Stimulated activated CD4-positive, alpha-beta T cell treated with anti-CD3 and anti-CD28 coated beads, Interleukin-1b, Interleukin-23, amount 100 ng/mL, for 4 hours (primary cell): ENCODE measurements at regions not wholly inside any gene's neighbourhood (a gene's known extent, or its start where the extent isn't known, plus 50 kb on each side); places are given as distances from the start of the nearest gene placed in this dataset.

Experiments
- DNase-seq, 2 donors: peaks; one replicate each; pipeline ENCODE4 v3.0.0-alpha.2; 2020; ENCODE audit warnings: low read depth in 2 of 2

DNA sequence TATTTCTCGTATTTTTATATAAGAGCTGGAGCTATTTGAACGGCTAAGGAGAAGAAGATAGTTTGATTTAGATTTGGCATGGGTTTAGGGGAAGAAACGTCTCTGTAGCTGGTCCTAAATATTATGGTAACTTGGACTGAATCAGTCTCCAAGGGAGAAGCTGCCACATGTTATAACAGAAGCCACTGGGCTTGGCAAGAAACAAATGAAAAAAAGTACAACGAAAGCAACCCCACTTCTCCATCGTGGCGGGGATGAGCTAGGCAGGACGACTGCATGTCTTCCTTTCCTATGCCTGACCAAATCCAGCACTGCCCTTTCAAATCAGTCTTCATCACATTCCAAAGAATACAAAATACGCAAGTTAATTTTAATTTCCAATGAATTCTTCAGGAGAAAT lies 196.7 kb upstream of the KLF14 start:
- no peak for DNase-seq

DNA sequence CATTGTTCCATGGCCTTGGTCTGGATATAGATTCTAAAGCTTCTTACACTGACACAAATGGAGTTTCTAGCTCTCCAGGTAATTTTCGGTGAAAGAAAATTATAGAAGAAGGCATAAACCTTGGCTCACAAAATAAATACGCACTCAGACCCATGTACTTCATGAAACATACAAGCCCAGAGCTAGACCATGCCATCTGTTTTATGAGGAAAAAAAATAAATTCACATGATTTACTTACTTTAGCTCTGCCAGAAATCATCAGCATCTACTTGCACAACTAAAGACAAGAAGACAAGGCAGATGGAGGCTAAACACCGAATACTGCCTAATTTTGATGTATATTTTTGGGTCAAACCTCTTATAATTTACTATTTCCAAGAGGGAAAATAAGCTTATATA lies 197.4 kb upstream of the KLF14 start:
- DNase-seq = no peak

DNA sequence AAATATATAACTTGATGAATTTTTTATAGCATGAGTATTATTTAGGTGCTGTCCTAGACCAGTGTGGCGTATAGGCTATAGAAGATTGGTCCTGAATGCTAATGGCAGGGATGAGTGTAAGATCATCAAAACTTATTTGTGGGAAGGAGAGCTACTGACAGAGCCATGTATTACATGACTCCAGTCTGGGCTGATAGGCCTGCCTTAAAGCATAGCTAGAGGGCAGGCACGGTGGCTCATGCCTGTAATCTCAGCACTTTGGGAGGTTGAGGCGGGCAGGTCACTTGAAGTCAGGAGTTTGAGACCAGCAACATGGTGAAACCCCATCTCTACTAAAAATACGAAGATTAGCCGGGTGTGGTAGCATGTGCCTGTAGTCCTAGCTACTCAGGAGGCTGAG lies 198.1 kb upstream of the KLF14 start:
- no peak for DNase-seq

DNA sequence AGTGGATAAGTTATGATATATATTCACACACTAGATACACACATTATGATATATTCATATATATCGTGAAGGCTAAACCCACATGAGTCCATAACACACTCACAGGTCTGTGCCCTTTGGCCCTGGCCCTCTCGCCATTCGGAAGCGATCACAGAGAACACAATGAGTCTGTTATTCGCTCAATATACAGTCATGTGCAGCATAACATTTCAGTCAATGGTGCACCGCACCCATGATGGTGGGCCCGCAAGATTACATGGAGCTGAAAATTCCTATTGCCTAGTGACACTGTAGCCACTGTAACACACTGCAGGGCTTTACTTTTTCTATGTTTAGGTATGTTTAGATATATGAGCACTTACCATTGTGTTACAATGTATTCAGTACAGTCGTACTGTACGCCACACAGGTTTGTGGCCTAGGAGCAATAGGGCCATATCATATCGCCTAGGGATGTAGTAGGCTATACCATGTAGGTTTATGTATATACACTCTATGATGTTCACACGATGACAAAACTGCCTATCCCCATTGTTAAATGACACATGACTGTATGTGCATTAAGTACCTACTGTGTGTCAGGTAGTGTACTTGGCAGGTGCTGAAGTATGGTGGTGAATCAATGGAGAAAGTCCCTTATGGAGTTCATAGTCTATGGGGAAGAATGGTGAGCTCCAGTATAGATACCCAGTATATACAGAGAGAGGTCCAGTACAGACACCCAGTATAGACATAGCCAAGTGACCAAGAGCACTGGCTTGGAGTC lies 198.8 kb upstream of the KLF14 start:
- DNase-seq = no peak

DNA sequence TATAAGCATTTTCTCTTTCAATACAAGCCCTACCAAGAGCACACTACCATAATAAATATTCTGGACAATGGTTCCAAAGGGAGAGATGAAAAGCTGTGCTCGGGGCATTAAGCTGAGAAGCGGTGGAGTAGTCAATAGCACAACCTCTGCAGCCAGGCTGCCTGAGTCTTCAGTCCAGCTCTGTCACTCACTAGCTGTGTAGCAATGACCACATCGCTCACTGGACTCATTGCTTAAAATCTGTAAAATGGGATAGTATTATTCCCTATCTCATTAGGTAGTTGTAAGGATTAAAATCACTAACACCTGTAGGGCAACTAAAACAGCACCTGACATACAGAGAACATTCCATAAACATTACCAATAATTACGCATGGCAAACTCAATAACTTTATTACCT lies 199.9 kb upstream of the KLF14 start:
- DNase-seq = no peak

DNA sequence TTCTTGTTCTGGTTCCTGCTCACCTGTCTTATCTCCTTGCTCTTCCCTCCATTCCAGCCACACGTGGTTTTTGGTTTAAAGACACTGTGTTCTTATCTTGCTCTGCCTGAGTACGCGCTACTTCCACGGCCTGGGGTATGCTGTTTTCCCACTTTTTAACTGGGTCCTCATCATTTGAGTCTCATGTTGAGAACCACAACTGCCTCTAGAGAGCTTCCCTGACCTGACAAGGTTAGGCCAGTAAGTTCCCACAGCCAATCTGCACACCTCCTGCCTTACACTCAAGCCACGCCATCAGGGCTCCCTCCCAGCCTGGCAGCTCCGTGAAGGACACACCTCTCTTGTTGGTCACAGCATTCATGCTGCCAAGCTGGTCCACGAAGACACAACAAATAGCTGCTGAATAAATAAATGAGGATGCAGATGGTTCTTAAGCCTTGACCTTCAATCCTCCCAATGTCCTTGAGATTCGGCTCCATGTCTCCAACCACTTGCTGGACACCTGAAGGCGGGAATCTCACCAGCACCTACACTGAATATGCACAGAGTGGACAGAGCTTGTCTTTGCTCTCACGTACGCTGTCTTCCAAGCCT lies 201.7 kb upstream of the KLF14 start:
- no peak for DNase-seq

DNA sequence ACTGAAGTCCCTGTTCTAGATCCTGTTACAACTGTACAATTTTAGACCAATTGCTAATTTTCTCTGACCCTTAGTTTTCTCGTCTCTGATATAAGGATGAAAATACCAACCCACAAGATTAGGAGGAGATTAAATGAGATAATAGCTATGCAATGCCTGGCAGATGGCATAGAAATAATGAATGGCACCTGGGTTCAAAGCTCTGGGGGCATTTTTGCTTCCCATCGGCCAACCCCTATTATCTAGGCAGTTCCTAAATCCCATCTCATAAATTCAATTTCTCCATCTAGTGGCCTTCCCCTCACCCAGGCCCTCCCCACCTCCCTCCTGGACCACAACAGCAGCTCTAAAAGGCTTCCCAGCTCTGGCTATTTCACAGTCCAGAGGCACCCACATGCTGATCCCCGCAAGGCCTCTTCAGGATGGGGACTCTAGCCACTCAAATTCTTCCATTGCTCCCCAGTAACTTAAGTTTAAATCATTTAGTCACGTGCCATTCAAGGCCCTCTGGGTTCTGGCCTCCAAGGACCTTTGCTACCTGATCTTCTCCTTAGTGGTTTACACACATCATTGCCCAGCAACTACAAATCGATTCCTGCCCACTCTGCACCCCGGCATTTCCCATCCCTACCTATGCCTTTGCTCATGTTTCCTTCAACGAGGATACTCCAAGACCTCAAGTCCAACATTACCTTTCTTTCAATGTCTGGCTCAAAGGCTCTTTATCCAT lies 202.4 kb upstream of the KLF14 start:
- no peak for DNase-seq

DNA sequence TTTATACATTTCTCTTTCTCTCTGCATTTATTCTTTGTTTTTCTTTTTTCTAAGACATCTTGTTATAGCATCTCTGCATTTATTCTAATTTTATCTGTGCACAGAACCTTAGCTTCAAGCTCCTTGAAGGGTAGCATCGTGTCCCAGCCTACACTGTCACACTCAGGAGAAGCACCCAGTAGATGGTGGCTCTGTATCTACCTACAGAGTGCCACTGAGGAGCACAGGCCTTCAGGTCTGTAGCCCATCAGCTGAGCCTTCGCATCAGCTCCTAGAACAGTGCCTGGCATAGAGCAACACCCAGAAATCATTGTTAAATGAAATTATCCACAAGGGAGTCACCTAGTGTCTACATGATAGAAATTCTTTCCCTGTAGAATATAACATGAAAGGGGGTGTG lies 203.0 kb upstream of the KLF14 start:
- no peak for DNase-seq

DNA sequence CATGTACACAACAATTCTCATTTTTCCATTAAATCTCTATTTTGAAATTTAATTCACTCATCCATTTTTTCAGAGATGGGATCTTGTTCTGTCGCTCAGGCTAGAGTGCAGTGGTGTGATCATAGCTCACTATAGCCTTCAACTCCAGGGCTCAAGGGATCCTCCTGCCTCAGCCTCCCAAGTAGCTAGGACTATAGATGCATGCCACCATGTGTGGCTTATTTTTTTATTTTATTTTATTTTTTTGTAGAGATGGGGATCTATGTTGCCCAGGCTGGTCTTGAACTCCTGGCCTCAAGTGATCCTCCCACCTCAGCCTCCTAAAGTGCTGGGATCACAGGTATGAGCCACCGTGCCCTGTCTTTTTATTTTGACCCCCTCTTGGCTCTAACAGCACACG lies 203.8 kb upstream of the KLF14 start:
- DNase-seq = no peak

DNA sequence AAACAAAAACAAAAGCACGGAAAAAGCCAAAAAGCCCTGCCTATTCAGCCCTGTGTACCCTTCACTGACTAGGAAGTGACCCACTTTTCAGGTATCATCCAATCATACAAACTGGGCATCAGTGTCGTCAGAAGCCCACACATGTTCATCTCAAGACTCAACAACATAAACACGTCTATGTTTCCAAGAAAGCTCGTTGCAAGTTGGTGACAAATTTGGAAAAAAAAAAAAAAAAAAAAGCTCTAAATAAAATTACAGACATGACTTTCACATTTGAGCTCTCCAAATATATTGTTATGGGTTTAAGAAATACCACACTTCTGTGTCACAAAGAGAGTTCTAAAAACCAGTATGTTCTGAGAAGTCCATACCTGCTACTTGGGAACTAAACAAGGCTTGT lies 204.7 kb upstream of the KLF14 start:
- DNase-seq = no peak

DNA sequence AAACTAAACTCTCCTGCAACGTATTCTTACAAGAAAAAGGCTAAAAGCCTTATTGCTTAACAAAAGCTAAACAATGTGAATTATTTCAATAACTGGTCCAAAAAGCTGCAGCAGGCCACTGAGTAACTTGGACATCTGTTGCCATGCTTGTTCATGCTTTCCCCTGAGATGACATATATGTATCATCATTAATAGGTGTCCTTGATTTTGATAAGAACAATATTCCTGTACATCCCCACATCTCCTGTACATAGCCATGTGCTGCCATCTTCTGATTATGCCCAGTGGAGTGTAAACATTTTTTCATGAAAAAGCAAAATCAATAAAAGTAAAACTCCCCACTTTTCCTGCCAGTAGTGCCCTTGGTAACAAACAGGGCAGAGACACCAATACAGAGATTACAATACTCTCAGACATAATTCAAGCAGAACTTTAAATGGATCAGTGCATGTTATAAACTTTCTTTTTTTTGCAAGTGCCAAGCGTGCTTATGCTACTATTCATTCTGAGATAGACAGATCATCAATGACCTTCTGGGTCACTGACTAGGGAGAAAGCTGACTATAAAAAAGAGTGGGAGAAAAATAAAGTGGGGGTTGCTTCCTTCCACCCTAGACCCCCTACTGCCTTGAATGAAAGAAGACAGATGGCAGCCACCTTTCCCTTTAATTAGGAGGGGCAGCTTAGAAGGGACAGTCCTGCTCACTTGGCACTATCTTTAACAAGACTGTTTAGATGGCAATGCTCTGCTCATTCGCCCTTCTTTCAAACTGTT lies 205.5 kb upstream of the KLF14 start:
- no peak for DNase-seq

DNA sequence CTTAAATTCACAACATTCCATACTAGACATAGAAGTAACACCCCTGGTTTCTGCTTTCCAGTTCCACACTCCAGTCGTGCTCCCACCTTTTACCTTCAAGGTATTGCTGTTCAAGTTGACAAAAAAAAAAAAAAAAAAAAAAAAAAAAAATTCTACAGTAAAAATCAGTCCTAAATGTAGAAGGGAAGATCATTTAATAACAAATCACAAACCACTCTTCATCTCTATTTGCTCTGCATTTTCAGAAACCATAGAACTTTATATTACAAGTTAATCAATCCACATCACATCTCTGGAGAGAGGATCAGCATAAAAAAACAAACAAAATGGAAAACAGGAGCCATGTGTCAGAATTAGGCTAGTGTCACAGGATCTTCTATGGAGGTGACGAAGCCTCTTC lies 206.3 kb upstream of the KLF14 start:
- no peak for DNase-seq

DNA sequence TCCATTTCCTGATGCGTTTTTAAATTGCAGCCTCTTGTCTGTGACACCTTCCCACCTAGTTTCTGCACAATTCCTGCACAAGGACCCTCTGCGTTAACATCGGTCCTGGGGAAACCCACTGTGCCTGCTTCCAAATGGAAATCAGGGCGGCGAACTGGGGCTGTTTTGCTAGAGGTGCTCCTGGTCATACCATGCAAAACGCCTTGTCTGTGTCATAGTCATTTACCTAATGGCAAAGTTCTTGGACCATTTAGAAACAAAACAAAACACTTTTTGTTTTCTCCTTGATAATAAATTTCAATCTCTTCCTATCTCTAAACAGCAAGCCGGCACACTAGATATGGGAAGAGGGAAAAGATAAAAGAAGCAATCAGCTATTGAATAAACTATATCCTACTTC lies 206.9 kb upstream of the KLF14 start:
- no peak for DNase-seq

DNA sequence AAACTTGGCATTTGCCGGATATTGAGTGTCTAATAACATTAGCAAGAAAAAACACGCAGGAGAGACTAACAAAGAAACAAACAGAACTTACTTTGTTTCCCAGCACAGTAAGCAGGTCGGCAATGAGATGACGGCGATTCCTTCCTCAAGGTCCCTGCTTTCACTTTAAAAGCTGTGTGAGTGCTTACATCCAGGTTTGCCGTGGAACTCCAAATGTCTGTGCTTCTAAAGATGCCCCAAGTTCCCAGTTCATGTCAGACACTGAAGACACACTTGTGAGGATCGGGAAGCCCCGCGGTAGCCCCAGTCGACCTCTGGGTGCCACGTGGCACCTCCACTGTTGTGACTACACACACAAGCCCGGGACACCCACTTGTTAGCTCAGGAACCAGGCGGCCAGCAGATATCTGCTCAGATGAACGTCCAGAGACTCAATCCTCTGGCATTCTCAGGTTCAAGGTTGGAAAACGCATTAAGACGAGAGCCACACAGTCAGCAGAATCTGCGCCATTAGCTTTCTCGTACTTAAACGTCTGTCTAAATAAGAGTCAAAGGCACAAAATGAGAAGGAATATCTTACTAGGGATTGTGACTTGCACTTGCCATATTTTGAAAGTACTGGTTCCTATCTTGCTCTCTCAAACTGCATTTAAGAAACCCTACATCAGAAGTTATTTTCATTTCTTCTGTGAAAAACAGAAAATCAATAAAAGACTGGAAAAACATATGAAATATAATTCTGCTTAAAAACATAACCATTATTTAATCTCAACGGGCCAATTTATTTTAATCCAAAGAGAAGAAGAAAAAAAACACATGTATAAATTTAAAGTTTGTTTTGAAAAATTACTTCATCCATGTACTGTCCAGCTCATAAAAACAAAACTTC lies 207.6 kb upstream of the KLF14 start:
- DNase-seq = no peak

DNA sequence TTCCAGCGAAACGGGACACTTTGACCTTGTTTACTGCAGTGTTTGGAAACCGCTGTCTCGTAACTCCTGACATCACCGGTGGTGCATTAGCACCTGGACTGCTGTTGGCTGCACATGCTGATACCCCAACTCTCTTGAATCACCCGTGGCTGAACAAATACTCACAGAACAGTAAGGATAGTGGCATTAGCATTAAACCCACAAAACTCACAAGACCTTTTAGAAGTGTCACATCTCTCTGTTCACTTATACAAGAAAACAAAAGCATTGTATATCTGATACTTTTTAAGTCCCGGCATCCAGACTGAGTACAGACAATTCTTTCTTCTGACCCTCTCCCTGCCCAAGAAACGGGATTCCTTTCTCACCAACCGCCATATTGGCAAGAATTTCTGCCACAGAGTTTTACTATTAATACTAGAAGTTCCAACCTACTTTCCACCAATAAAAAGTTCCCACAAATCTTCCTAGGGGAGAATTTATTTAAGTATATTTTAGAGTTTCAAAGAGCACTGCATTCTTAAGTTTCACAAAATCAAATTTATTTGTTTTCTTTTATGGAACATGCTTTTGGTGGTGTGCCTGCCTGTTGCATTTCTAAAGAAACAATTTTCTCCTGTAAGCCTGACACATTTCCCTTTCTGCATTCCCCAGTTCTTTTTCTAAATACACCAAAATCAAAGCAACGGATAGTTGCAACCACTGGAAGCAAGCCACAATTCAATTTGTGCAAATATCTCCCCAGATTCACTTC lies 208.4 kb upstream of the KLF14 start:
- no peak for DNase-seq

DNA sequence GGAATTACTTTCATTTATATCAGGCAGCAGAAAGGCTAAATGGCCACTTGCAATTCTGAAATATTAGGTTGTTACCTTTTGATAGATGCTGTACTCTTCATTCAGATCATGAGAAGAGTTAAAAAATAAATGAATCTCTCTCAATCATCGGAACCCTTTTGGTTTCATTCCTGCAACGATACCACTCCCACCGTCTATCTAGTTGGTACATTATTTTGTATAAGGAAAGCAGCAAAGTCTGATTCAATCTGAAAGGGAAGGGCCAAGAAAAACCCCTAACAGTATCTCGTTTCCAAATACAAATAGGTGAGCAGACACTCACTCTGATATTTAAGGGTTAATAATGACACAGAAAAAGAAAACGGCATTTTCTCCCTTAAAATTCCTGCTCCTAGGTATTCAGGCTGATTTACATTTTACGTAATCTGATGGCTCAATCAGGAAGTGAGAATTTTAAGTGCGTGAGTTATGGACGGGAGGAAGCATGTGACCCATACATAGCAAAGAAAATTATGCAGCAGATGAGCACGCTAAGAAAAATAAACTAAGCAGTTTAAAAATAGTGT lies 209.4 kb upstream of the KLF14 start:
- DNase-seq = no peak

DNA sequence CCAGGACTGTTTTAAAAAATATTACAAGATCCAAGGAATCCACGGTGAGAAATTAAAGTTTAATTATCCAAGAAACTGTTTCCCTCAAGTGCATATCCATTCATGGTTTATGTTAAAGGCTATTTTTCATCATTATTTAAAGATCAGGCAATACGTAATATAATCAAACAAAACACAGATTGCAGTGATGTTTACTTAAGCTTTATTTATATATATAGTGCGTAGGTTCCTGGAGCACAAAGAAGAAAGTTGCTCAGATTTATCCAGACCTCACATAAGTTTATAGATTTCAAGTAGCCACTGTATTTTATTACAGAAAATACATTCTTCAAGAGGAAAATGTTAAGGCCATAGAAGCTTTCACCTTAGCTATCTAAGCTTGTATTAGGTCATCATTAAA lies 210.0 kb upstream of the KLF14 start:
- DNase-seq = no peak

DNA sequence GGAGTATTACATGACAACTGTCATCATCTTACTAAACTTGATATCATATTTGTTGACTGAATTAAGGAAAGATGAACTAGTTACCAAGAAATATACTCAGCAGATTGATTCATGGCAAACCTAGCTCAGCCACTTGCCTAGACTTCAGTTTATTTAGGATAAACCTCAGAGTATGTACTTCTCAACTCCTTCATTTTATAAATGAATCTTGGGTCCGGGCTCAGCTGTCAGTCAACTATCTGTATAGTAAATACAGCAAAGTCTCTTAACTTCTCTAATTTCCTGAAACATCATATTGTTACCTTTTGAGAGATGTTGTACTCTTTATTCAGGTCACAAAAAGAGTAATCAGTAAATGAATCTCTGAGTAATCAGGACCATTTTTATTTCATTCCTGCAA lies 211.0 kb upstream of the KLF14 start:
- DNase-seq = no peak

DNA sequence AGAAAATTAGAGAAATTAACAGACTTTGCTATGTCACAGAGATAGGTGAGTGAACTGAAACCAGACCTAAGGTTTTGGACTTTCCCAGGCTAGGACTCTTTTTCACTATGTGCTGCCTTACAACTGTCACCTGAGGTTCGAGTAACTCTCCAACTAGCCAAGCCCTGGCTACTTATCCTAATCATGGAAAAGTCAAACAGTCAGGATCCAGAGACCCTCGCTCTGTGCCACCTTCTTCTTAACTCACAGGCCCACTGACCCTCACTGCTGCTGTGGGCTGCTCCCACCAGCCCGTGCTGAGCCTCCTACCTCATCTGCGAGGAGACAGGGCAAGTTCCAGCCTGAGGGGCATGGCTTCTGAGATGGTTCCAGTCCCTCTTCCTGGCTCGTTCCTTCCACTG lies 211.4 kb upstream of the KLF14 start:
- no peak for DNase-seq

DNA sequence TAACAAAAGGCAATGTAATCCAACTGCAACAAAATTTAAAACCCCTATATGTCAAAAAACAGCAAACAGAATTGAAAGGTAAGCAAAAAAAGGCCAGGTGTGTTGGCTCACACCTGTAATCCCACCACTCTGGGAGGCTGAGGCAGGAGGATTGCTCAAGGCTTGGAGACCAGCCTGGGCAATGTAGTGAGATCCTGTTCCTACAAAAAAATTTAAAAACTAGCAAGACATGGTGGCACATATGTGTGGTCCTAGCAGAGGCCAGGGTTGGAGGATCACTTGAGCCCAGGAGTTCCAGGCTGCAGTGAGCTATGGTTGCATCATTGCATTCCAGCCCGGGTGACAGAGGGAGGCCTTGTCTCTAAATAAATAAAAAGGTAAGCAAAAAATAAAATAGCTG lies 212.1 kb upstream of the KLF14 start:
- no peak for DNase-seq
